HFFc6 (cell line): ENCODE measurements at regions not wholly inside any gene's neighbourhood (a gene's known extent, or its start where the extent isn't known, plus 50 kb on each side); places are given as distances from the start of the nearest gene placed in this dataset.

Experiments used
- DNase-seq: peaks from one replicate; pipeline ENCODE4 v3.0.0-alpha.2; 2018
- H3K27ac Mint-ChIP-seq: 2 replicates; pipeline ENCODE4 v1.8.0; 2020; ENCODE audit warnings: mild to moderate bottlenecking, mixed read lengths
- H3K27me3 Mint-ChIP-seq: 2 replicates; pipeline ENCODE4 v1.8.0; 2021; ENCODE audit warnings: mild to moderate bottlenecking, moderate library complexity, mixed read lengths; ENCODE audit not compliant: insufficient read depth
- H3K36me3 Mint-ChIP-seq: 2 replicates; pipeline ENCODE4 v1.8.0; 2021; ENCODE audit warnings: low read depth, mixed read lengths
- H3K4me1 Mint-ChIP-seq: 2 replicates; pipeline ENCODE4 v1.8.0; 2020; ENCODE audit warnings: low read depth, mixed read lengths
- H3K4me3 Mint-ChIP-seq: 2 replicates; pipeline ENCODE4 v1.8.0; 2020; ENCODE audit warnings: mild to moderate bottlenecking, moderate library complexity, mixed read lengths
- H3K9me3 Mint-ChIP-seq: 2 replicates; pipeline ENCODE4 v1.8.0; 2020; ENCODE audit warnings: mild to moderate bottlenecking, mixed read lengths
- TF ChIP-seq, protein P1 (sequence below): fragments of 200-600 bp; sonication (generic); IDR thresholded peaks from 2 replicates; pipeline ENCODE4 v1.5.0; 2021; ENCODE audit warnings: antibody characterized with exemption, mild to moderate bottlenecking

DNA sequence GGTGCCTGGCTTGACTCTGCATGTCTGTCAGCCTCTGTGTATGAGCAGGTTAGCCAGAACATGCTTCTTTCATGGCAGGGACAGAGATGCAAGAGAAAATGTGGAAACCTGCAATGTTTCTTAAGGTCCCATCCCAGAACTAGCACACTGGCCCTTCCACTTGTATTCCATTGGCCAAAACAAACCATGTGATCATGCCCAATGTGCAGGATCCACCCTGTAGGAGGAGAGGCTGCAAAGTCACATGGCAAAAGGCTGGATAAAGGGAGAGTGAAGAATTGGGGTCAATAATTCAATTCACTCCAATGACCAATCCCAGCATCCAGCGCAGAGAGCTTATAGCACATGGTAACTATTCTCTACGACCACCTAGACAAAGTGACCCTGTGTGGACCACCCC is 405.5 kb downstream of the MIAT start:
- Mint-ChIP-seq H3K27ac (no peak overlapping the region), H3K27me3 (peaks cover 39% of the 10 kb centered on the region), H3K4me1 (no peaks in the 10 kb centered on the region), H3K36me3 (no peaks in the 10 kb centered on the region), H3K4me3 (no peak overlapping the region), H3K9me3 (no peaks in the 10 kb centered on the region)
- DNase-seq, result no peak
- TF ChIP-seq, protein P1, sequence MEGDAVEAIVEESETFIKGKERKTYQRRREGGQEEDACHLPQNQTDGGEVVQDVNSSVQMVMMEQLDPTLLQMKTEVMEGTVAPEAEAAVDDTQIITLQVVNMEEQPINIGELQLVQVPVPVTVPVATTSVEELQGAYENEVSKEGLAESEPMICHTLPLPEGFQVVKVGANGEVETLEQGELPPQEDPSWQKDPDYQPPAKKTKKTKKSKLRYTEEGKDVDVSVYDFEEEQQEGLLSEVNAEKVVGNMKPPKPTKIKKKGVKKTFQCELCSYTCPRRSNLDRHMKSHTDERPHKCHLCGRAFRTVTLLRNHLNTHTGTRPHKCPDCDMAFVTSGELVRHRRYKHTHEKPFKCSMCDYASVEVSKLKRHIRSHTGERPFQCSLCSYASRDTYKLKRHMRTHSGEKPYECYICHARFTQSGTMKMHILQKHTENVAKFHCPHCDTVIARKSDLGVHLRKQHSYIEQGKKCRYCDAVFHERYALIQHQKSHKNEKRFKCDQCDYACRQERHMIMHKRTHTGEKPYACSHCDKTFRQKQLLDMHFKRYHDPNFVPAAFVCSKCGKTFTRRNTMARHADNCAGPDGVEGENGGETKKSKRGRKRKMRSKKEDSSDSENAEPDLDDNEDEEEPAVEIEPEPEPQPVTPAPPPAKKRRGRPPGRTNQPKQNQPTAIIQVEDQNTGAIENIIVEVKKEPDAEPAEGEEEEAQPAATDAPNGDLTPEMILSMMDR, result no peak

DNA sequence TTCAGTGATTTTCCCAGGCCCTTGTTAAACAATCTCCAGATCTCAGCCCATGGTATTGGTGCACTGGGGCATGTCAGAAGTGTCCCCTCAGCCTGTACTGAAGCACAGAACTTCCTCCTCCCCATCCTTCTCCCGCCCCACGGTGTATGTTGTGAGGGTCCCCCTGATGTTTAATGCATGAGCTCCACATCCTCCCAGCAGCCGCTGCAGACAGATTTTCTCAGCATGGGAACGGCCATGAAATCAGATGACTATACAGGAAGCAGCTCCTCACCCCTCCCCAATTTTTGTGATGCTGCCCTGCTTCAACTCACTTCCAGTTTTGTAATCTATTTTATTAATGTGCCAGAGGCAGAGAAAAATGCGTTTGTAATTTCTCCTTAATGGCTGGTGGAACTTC is 406.0 kb downstream of the MIAT start:
- no peak for DNase-seq
- Mint-ChIP-seq H3K27ac (no peak overlapping the region), H3K4me1 (no peaks in the 10 kb centered on the region), H3K27me3 (peaks cover 41% of the 10 kb centered on the region), H3K4me3 (no peak overlapping the region), H3K36me3 (no peaks in the 10 kb centered on the region), H3K9me3 (no peaks in the 10 kb centered on the region)
- TF ChIP-seq, protein P1, result no peak

DNA sequence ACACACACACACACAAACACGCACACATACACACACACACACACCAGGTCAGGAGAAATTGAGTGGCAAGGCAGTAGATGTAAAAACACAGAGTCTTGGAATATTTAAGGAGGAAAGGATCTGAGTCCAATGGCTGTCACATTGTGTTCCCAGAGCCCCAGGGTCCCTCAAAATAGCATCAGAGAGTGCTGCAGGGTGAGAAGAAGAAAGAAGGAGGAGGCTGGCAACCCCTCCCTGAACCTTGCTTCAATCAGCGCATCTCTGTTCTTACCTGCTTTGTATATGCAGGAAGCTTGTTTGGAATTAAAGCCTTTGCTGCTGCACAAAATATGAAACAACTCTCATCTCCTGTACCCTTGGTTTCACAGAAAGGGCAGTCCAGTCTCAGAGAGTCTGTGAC is 406.5 kb downstream of the MIAT start:
- DNase-seq, result no peak
- Mint-ChIP-seq H3K36me3 (no peaks in the 10 kb centered on the region), H3K4me1 (no peaks in the 10 kb centered on the region), H3K27me3 (peaks cover 41% of the 10 kb centered on the region), H3K9me3 (no peaks in the 10 kb centered on the region), H3K27ac (no peak overlapping the region), H3K4me3 (no peak overlapping the region)
- TF ChIP-seq, protein P1, result no peak

DNA sequence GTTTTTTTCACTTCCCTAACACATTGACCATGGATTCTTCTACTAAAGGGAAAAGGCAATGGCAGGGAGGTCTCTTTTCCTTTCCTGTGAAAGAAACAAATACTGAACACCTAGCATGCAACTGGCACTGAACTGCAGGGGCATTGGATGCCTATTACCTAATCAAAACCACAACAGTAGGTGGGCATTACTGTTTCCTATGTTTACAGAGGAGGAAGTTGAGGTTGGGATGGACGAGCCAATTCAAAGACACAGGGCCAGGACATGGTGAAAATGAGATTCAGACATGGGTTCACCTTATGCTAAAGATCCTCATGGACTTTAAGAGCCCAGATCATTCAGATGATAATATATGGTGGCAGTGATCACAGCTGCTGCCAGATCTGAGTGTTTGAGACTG is 407.0 kb downstream of the MIAT start:
- H3K36me3 Mint-ChIP-seq, result no peaks in the 10 kb centered on the region
- no peak overlapping the region for H3K4me3 Mint-ChIP-seq
- H3K4me1 Mint-ChIP-seq, result no peaks in the 10 kb centered on the region
- no peak for DNase-seq
- TF ChIP-seq, protein P1, result no peak
- peaks cover 41% of the 10 kb centered on the region for H3K27me3 Mint-ChIP-seq
- H3K9me3 Mint-ChIP-seq, result no peaks in the 10 kb centered on the region
- no peak overlapping the region for H3K27ac Mint-ChIP-seq

DNA sequence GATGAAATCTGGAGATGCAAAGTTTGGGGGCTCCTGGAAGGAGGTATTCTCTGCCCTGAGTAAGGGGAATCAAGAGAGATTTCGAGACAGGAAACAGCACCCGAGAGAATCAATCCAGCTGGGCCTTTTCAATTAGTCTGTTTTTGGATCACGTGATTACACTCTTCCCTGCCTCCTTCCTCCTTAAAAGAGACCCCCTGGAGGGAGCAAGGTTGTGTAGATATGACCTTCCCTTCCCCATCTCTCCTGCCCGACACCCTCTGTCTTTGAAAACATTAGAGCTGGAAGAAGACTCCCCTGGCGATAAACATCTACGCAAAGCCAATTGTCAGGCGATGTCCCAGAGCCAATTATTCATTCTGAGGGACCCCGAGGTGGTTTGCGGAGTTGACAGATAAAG is 407.9 kb downstream of the MIAT start:
- Mint-ChIP-seq H3K36me3 (no peaks in the 10 kb centered on the region), H3K9me3 (no peaks in the 10 kb centered on the region), H3K27me3 (peaks cover 40% of the 10 kb centered on the region), H3K27ac (no peak overlapping the region), H3K4me3 (no peak overlapping the region), H3K4me1 (no peaks in the 10 kb centered on the region)
- no peak for DNase-seq
- TF ChIP-seq, protein P1, result no peak

DNA sequence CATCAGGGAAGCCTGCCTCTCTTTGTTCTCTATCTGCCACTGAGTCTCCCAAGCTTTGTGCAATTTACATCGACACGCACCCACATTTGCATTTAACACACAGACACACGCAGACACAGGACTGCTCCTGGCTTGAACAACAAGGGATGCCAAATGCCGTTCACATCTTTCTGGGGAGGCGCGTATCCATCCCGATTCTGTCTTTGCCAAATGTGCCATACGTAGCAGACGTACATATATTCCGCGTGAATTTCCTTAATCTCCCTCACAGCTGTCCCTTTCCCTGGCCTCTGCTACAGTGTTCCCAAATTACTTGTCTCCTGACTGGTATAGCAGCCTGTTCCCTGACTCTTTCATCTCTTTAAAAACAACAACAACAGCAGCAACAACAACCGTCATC is 409.5 kb downstream of the MIAT start:
- peaks cover 40% of the 10 kb centered on the region for H3K27me3 Mint-ChIP-seq
- no peaks in the 10 kb centered on the region for H3K36me3 Mint-ChIP-seq
- H3K4me3 Mint-ChIP-seq, result no peak overlapping the region
- no peak overlapping the region for H3K27ac Mint-ChIP-seq
- no peaks in the 10 kb centered on the region for H3K9me3 Mint-ChIP-seq
- no peaks in the 10 kb centered on the region for H3K4me1 Mint-ChIP-seq
- TF ChIP-seq, protein P1, result no peak
- no peak for DNase-seq
